Astrocyte of the cerebellum (primary cell): ENCODE measurements at regions not wholly inside any gene's neighbourhood (a gene's known extent, or its start where the extent isn't known, plus 50 kb on each side); places are given as distances from the start of the nearest gene placed in this dataset.

Experiments
- DNase-seq: peaks from one replicate; pipeline ENCODE4 v3.0.0-alpha.2; 2011; ENCODE audit warnings: low read depth
- H3K4me3 ChIP-seq: 2 replicates; pipeline ENCODE4 v1.5.1; 2011; ENCODE audit warnings: mild to moderate bottlenecking, low read depth, low read length, moderate library complexity
- in situ Hi-C: cut with HindIII; loops from 2 replicates; pipeline ENCODE4 v1.10.0; 2017; ENCODE audit warnings: low sequenced_read_pairs
- TF ChIP-seq, protein P1 (sequence below): IDR thresholded peaks from 2 replicates; pipeline ENCODE4 v1.5.1; 2012; ENCODE audit warnings: low read length, low read depth, moderate library complexity, mild to moderate bottlenecking; ENCODE audit errors: missing control alignments

DNA sequence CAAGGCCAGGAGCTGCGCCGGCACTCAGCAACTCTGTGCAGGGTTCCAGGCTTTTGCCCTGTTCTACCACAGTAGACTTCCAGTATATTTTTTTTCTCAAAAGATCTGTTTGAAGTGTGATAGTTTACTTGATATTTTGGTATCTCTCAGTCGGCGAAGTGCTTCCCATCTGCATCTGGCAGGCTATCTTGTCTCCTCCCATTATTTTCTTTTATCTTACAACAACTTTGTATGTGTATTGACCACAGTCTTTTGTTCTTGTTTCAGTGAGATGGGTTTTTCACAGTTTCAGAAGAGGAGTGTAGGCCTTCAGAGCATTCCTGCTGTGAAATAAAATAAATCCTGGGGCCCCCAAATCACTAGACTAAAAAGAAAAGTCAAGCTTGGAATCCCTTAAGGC, 292.9 kb downstream of the PTGER3 start:
- TF ChIP-seq, protein P1, sequence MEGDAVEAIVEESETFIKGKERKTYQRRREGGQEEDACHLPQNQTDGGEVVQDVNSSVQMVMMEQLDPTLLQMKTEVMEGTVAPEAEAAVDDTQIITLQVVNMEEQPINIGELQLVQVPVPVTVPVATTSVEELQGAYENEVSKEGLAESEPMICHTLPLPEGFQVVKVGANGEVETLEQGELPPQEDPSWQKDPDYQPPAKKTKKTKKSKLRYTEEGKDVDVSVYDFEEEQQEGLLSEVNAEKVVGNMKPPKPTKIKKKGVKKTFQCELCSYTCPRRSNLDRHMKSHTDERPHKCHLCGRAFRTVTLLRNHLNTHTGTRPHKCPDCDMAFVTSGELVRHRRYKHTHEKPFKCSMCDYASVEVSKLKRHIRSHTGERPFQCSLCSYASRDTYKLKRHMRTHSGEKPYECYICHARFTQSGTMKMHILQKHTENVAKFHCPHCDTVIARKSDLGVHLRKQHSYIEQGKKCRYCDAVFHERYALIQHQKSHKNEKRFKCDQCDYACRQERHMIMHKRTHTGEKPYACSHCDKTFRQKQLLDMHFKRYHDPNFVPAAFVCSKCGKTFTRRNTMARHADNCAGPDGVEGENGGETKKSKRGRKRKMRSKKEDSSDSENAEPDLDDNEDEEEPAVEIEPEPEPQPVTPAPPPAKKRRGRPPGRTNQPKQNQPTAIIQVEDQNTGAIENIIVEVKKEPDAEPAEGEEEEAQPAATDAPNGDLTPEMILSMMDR: no peak

GRCh38 chr1:70760154-70760553, 287.5 kb downstream of the PTGER3 start:
- TF ChIP-seq, protein P1: no peak
- DNase-seq: no peak
- no peak overlapping the region for H3K4me3 ChIP-seq
- in situ Hi-C loops: no loop called here

More for the DNA sequence above, 292.9 kb downstream of the PTGER3 start:
- no peak overlapping the region for H3K4me3 ChIP-seq
- in situ Hi-C loops: no loop called here
- no peak for DNase-seq

DNA sequence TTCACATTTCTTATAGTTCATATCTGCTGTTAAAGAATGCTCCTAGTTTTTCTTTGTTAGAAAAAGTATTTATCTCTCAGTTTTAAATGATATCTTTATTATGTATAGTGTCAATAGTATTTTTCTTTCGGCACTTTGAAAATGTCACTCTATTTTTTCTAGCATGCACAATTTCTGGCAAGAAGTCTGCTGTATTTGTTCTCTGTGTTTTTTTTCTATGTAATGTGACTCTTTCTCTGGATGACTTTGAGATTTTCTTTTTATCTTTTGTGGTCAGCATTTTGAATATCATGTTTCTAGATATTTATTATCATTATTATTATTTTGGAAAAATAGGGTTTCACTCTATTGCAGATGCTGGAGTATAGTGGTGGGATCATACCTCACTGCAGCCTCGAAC, 285.2 kb downstream of the PTGER3 start:
- in situ Hi-C loops: no loop called here
- TF ChIP-seq, protein P1: no peak
- no peak overlapping the region for H3K4me3 ChIP-seq
- no peak for DNase-seq

DNA sequence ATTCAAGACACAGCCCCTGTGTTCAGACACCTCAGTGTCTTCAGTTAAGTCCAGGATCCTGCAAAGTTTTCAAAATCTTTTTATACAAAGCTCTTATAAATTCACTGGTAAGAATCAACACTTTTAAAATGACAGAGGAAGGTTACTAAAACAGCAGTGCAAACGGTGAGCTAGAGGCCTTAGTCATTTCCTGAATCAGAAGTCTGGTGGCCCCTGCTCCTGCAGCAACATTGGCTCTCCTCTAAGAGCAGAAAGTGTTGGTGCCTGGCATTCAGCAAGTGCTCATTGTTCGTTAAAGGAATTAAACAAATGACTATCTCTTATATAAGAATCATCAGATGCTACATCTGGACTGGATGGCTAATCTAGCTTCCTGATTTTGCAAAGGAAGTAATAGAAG, 282.9 kb downstream of the PTGER3 start:
- H3K4me3 ChIP-seq: no peak overlapping the region
- in situ Hi-C loops: no loop called here
- DNase-seq: no peak
- TF ChIP-seq, protein P1: no peak

- H3K4me3 ChIP-seq: no peak overlapping the region
- no peak for DNase-seq
- TF ChIP-seq, protein P1: no peak
- in situ Hi-C loops: no loop called here
Observed at GRCh38 chr1:70767377-70767776, 280.2 kb downstream of the PTGER3 start.

GRCh38 chr1:70768216-70768615, 279.4 kb downstream of the PTGER3 start:
- in situ Hi-C loops: no loop called here
- no peak for DNase-seq
- TF ChIP-seq, protein P1: no peak

GRCh38 chr1:70778056-70778762, 269.4 kb downstream of the PTGER3 start:
- H3K4me3 ChIP-seq: no peak overlapping the region
- no peak for DNase-seq
- TF ChIP-seq, protein P1: no peak
- in situ Hi-C loops: no loop called here

More at GRCh38 chr1:70768216-70768615, 279.4 kb downstream of the PTGER3 start:
- no peak overlapping the region for H3K4me3 ChIP-seq
